ENCODE measurements at regions not wholly inside any gene's neighbourhood (a gene's known extent, or its start where the extent isn't known, plus 50 kb on each side); places are given as distances from the start of the nearest gene placed in this dataset.

DNA sequence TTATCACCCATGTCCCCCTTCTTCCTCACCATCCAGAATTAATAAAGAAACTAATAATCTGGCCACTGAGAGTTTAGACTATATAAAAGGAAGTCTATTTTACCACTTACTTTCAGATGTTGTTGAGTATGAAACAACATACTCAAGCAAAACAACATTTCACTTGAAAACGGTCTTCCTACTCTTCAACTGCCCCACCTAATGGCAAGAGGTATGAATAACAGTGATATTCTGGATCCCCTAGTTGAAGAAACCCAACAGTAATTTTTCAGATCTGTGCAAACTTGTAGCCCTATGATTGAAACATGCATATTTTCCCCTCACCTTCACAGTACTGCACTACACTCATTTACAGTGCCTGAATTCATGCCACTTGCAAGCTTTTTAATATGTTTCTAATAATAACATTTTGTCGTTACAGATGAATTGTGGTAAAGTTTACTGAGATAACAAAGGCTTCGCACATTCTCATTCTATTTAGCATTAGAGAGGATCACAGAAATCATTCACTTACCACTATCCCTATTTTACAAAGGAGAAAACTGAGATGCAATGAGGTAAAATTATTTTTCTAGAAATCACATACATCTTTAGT, 267.9 kb upstream of the PDE4D start:
- TF ChIP-seq CTCF (conservative IDR thresholded peaks at IDR 0.05) (peak; percentile 60), EZH2 (IDR thresholded peaks at IDR 0.05; ENCODE audit: low read depth) (no peak)
